Mesodermal cell (in vitro differentiated cells): ENCODE measurements at regions not wholly inside any gene's neighbourhood (a gene's known extent, or its start where the extent isn't known, plus 50 kb on each side); places are given as distances from the start of the nearest gene placed in this dataset.
A peak's percentile ranks its signal among the peaks of the same experiment; 100 is the strongest.

ENCODE experiments used
- H3K27ac ChIP-seq: 2 replicates; pipeline ENCODE4 v1.7.0; 2013; ENCODE audit warnings: mild to moderate bottlenecking, low read depth, low read length, moderate library complexity; ENCODE audit not compliant: severe bottlenecking
- H3K36me3 ChIP-seq: 2 replicates; pipeline ENCODE4 v1.7.1; 2013; ENCODE audit warnings: mild to moderate bottlenecking, low read length, moderate library complexity; ENCODE audit not compliant: control insufficient read depth, insufficient read depth
- H3K4me1 ChIP-seq: one replicate; pipeline ENCODE4 v1.7.1; 2013; ENCODE audit warnings: mild to moderate bottlenecking, low read length; ENCODE audit not compliant: insufficient read depth, control insufficient read depth, poor library complexity, severe bottlenecking
- H3K4me3 ChIP-seq: 2 replicates; pipeline ENCODE4 v1.7.0; 2013; ENCODE audit warnings: low read length, control low read depth, mild to moderate bottlenecking; ENCODE audit not compliant: insufficient read depth, poor library complexity, severe bottlenecking; ENCODE audit errors: extremely low read depth
- H3K9me3 ChIP-seq: 2 replicates; pipeline ENCODE4 v1.7.1; 2013; ENCODE audit warnings: mild to moderate bottlenecking, low read length, moderate library complexity; ENCODE audit not compliant: control insufficient read depth
- WGBS, 2 experiments: methylation state at CpG; one replicate each; pipeline ENCODE4 v1.1.5; 2013; ENCODE audit warnings: missing lambda C conversion rate in 2 of 2; ENCODE audit not compliant: insufficient coverage in 2 of 2; 5-methylcytosine and 5-hydroxymethylcytosine counted together

- WGBS, 2 experiments = 90 to 100% methylated on average over 2 to 5 of the region's 7 CpGs
- H3K27ac ChIP-seq = no peak overlapping the region
- no peaks in the 10 kb centered on the region for H3K9me3 ChIP-seq
- H3K36me3 ChIP-seq = no peaks in the 10 kb centered on the region
- H3K4me1 ChIP-seq = peaks cover 7% of the 10 kb centered on the region
- no peak overlapping the region for H3K4me3 ChIP-seq
Measured at GRCh38 chr12:115657081-115658013, 620.1 kb downstream of the MED13L start.

- no peak overlapping the region for H3K27ac ChIP-seq
- no peaks in the 10 kb centered on the region for H3K4me1 ChIP-seq
- H3K4me3 ChIP-seq = no peak overlapping the region
- H3K9me3 ChIP-seq = no peaks in the 10 kb centered on the region
- 88 to 93% methylated on average over 7 of the region's 10 CpGs for whole genome bisulfite sequencing, 2 experiments
- no peaks in the 10 kb centered on the region for H3K36me3 ChIP-seq
Measured at GRCh38 chr12:115650026-115650425, 627.5 kb downstream of the MED13L start.

- no peak overlapping the region for H3K4me3 ChIP-seq
- no peaks in the 10 kb centered on the region for H3K9me3 ChIP-seq
- H3K27ac ChIP-seq = no peak overlapping the region
- no peaks in the 10 kb centered on the region for H3K4me1 ChIP-seq
- 78 to 88% methylated on average over 1 of the region's 1 CpG for WGBS, 2 experiments
- no peaks in the 10 kb centered on the region for H3K36me3 ChIP-seq
Measured at GRCh38 chr12:115648463-115648862, 629.0 kb downstream of the MED13L start.

GRCh38 chr12:115646210-115646609, 631.3 kb downstream of the MED13L start:
- WGBS, 2 experiments = no CpG with 5 or more reads among the region's 2 CpGs
- H3K9me3 ChIP-seq = no peaks in the 10 kb centered on the region
- H3K4me1 ChIP-seq = no peaks in the 10 kb centered on the region
- H3K4me3 ChIP-seq = no peak overlapping the region
- H3K27ac ChIP-seq = no peak overlapping the region
- no peaks in the 10 kb centered on the region for H3K36me3 ChIP-seq

- no peak overlapping the region for H3K27ac ChIP-seq
- H3K9me3 ChIP-seq = no peaks in the 10 kb centered on the region
- H3K4me3 ChIP-seq = no peak overlapping the region
- peaks cover 14% of the 10 kb centered on the region for H3K4me1 ChIP-seq
- 83% methylated on average over 1 of the region's 2 CpGs; no CpG with 5 or more reads in 1 of the 2 experiments for WGBS, 2 experiments
- H3K36me3 ChIP-seq = no peaks in the 10 kb centered on the region
Measured at GRCh38 chr12:115640929-115641328, 636.6 kb downstream of the MED13L start.

- H3K9me3 ChIP-seq = no peaks in the 10 kb centered on the region
- no peak overlapping the region for H3K27ac ChIP-seq
- 81 to 90% methylated on average over 3 to 4 of the region's 5 CpGs for WGBS, 2 experiments
- no peak overlapping the region for H3K4me3 ChIP-seq
- H3K36me3 ChIP-seq = no peaks in the 10 kb centered on the region
- peaks cover 14% of the 10 kb centered on the region for H3K4me1 ChIP-seq
Measured at GRCh38 chr12:115639648-115640012, 637.9 kb downstream of the MED13L start.

- no peak overlapping the region for H3K4me3 ChIP-seq
- H3K27ac ChIP-seq = peak overlapping the region; percentile 53
- 76 to 81% methylated on average over 9 to 11 of the region's 13 CpGs for WGBS, 2 experiments
- H3K9me3 ChIP-seq = no peaks in the 10 kb centered on the region
- H3K36me3 ChIP-seq = no peaks in the 10 kb centered on the region
- H3K4me1 ChIP-seq = peaks cover 14% of the 10 kb centered on the region
Measured at GRCh38 chr12:115638733-115639647, 638.5 kb downstream of the MED13L start.

GRCh38 chr12:115636546-115636945, 640.9 kb downstream of the MED13L start:
- H3K4me1 ChIP-seq = peaks cover 14% of the 10 kb centered on the region
- H3K36me3 ChIP-seq = no peaks in the 10 kb centered on the region
- no peak overlapping the region for H3K27ac ChIP-seq
- H3K4me3 ChIP-seq = no peak overlapping the region
- H3K9me3 ChIP-seq = no peaks in the 10 kb centered on the region
- WGBS, 2 experiments = 83 to 95% methylated on average over 4 of the region's 9 CpGs

GRCh38 chr12:115632308-115632707, 645.2 kb downstream of the MED13L start:
- Histone ChIP-seq H3K36me3 (no peaks in the 10 kb centered on the region), H3K9me3 (peaks cover 7% of the 10 kb centered on the region), H3K4me1 (no peaks in the 10 kb centered on the region), H3K4me3 (no peak overlapping the region), H3K27ac (no peak overlapping the region)

- Histone ChIP-seq H3K27ac (no peak overlapping the region), H3K4me1 (no peaks in the 10 kb centered on the region), H3K36me3 (no peaks in the 10 kb centered on the region), H3K9me3 (peaks cover 13% of the 10 kb centered on the region), H3K4me3 (no peak overlapping the region)
- 65 to 71% methylated on average over 6 to 7 of the region's 8 CpGs for WGBS, 2 experiments
Measured at GRCh38 chr12:115630136-115630535, 647.4 kb downstream of the MED13L start.
